ENCODE measurements at regions not wholly inside any gene's neighbourhood (a gene's known extent, or its start where the extent isn't known, plus 50 kb on each side); places are given as distances from the start of the nearest gene placed in this dataset.

DNA sequence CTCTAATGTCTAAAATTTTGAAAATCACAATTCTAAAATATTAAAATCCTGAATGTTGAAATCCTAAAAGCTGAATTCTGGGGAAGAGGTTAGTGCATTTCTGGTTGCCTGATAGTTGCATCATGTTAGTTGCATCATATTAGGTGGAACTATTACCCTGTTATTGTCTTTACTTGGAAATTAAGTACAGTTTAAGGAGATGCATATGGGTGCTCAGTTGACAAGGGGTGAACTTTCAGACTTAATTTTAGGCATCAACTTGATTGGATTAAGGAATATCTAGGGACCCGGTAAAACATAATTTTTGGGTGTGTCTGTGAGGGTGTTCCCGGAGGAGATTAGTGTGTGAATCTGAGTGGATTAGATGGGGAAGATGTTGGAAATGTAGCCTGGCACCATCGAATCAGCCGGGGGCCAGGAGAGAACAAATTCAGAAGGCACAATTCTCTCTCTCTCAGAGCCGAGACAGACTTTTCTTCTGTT lies 409.8 kb downstream of the PLCL1 start:
- TF ChIP-seq, protein P1, sequence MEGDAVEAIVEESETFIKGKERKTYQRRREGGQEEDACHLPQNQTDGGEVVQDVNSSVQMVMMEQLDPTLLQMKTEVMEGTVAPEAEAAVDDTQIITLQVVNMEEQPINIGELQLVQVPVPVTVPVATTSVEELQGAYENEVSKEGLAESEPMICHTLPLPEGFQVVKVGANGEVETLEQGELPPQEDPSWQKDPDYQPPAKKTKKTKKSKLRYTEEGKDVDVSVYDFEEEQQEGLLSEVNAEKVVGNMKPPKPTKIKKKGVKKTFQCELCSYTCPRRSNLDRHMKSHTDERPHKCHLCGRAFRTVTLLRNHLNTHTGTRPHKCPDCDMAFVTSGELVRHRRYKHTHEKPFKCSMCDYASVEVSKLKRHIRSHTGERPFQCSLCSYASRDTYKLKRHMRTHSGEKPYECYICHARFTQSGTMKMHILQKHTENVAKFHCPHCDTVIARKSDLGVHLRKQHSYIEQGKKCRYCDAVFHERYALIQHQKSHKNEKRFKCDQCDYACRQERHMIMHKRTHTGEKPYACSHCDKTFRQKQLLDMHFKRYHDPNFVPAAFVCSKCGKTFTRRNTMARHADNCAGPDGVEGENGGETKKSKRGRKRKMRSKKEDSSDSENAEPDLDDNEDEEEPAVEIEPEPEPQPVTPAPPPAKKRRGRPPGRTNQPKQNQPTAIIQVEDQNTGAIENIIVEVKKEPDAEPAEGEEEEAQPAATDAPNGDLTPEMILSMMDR (IDR thresholded peaks at IDR 0.05) = no peak
- no peak for TF ChIP-seq POLR2A (IDR thresholded peaks at IDR 0.05)
